Esophagus muscularis mucosa (tissue), 4 donors: ENCODE measurements at regions not wholly inside any gene's neighbourhood (a gene's known extent, or its start where the extent isn't known, plus 50 kb on each side); places are given as distances from the start of the nearest gene placed in this dataset.

Experiments used
- EP300 ChIP-seq: sonication (generic); formaldehyde crosslinking; IDR thresholded peaks from one replicate; pipeline ENCODE4 v1.6.1; 2017; ENCODE audit warnings: antibody characterized with exemption
- POLR2A ChIP-seq: fragments of 450-650 bp; IDR thresholded peaks from one replicate; pipeline ENCODE4 v1.6.1; 2017; ENCODE audit warnings: antibody characterized with exemption, moderate library complexity, mild to moderate bottlenecking, low read depth
- POLR2AphosphoS5 ChIP-seq, 2 donors: sonication (generic); formaldehyde crosslinking; IDR thresholded peaks; one replicate each; pipeline ENCODE4 v1.6.1; 2017; ENCODE audit warnings: antibody characterized with exemption in 2 of 2
- TF ChIP-seq, protein P1 (sequence below), 3 experiments: fragments of 200-600 bp in 2 of 3; fragments of 450-650 bp in 1 of 3; sonication (generic) in 2 of 3; IDR thresholded peaks; one replicate each; pipeline ENCODE4 v1.5.1; 2017 to 2019; ENCODE audit warnings: antibody characterized with exemption in 3 of 3, mild to moderate bottlenecking in 2 of 3, moderate library complexity in 1 of 3

DNA sequence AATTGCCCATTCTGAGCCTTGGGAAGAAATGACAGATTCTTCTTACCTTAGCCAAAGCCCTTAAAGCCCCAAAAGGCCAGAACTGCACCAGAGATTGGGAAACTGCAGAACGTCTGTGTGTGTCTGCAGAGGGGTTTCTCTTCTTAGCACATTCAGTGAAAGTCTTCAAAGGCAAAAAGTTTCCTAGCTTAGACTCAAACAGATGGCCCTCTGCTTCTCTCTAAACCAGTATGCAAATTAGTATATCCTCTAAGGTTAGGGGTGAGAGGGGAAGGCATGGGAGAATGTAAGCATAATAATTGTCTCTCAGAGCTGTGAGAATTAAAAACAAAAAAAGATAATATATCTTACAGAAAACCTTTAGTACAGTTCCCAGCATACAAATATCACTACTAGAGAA is 334.0 kb upstream of the MCTP2 start:
- TF ChIP-seq POLR2A: no peak
- TF ChIP-seq, protein P1, sequence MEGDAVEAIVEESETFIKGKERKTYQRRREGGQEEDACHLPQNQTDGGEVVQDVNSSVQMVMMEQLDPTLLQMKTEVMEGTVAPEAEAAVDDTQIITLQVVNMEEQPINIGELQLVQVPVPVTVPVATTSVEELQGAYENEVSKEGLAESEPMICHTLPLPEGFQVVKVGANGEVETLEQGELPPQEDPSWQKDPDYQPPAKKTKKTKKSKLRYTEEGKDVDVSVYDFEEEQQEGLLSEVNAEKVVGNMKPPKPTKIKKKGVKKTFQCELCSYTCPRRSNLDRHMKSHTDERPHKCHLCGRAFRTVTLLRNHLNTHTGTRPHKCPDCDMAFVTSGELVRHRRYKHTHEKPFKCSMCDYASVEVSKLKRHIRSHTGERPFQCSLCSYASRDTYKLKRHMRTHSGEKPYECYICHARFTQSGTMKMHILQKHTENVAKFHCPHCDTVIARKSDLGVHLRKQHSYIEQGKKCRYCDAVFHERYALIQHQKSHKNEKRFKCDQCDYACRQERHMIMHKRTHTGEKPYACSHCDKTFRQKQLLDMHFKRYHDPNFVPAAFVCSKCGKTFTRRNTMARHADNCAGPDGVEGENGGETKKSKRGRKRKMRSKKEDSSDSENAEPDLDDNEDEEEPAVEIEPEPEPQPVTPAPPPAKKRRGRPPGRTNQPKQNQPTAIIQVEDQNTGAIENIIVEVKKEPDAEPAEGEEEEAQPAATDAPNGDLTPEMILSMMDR (IDR thresholded peaks at IDR 0.05): no peak
- TF ChIP-seq POLR2AphosphoS5 (IDR thresholded peaks at IDR 0.05): no peak
- no peak for TF ChIP-seq EP300
